Right cardiac atrium (tissue), 5 donors: ENCODE measurements at regions not wholly inside any gene's neighbourhood (a gene's known extent, or its start where the extent isn't known, plus 50 kb on each side); places are given as distances from the start of the nearest gene placed in this dataset.
"Not testable (repeated sequence)": the region's sequence is repeated elsewhere in the genome, so short reads cannot be mapped to it uniquely, and the experiment has no call there.

ENCODE experiments used
- ATAC-seq, 2 donors: fragments of 200-7000 bp; cut with Tn5 transposase; one replicate each; pipeline versions ENCODE4 v1.8.0 to v1.9.1; 2020; ENCODE audit warnings: moderate library complexity in 2 of 2, mild to moderate bottlenecking in 1 of 2
- DNase-seq, 3 donors: peaks; one replicate each; pipeline ENCODE4 v3.0.0-alpha.2; 2020
- H3K27ac ChIP-seq: one replicate; pipeline ENCODE4 v1.5.1; 2013; ENCODE audit warnings: mild to moderate bottlenecking, low read length, control low read depth, moderate library complexity
- H3K27me3 ChIP-seq: one replicate; pipeline ENCODE4 v1.6.1; 2013; ENCODE audit not compliant: control insufficient read depth, insufficient read depth
- H3K4me1 ChIP-seq: one replicate; pipeline ENCODE4 v1.6.1; 2013; ENCODE audit warnings: low read length; ENCODE audit not compliant: control insufficient read depth, insufficient read depth
- H3K4me3 ChIP-seq: one replicate; pipeline ENCODE4 v1.5.1; 2013; ENCODE audit warnings: low read length, control low read depth
- H3K9me3 ChIP-seq: one replicate; pipeline ENCODE4 v1.6.1; 2013; ENCODE audit warnings: low read length; ENCODE audit not compliant: control insufficient read depth
- WGBS: extraction: QIAGEN DNeasy Blood & Tissue Kit; methylation state at CpG from one replicate; pipeline ENCODE4 v1.1.7; 2013; 5-methylcytosine and 5-hydroxymethylcytosine counted together
- intact Hi-C, 4 donors: fragments of 100-400 bp; cut with DNase I; formaldehyde crosslinking; loops; one replicate each; pipeline versions ENCODE4 v1.11.0 to v1.14.0; 2022 to 2023
- donor health status: healthy with polysubstance abuse.
- donor health status: DM: no; HTN: yes; CAD: no.
- donor health status: DM: no; HTN: no; CAD: no.
- donor health status: DM: no; HTN: yes; CAD: no; lungs with severe emphysema.
- donor health status: DM: yes; HTN: yes; CAD: no.

GRCh38 chr7:10644849-10645248, 328.8 kb upstream of the PHF14 start:
- Histone ChIP-seq H3K4me3 (no peak overlapping the region), H3K27ac (no peak overlapping the region), H3K9me3 (no peaks in the 10 kb centered on the region), H3K27me3 (no peaks in the 10 kb centered on the region), H3K4me1 (no peaks in the 10 kb centered on the region)
- WGBS = 49% methylated on average over 3 of the region's 3 CpGs
- ATAC-seq (no peak), DNase-seq (no peak)
- intact Hi-C loops = no loop called here

GRCh38 chr7:10646194-10646593, 327.5 kb upstream of the PHF14 start:
- Histone ChIP-seq H3K4me3 (no peak overlapping the region), H3K27ac (no peak overlapping the region), H3K27me3 (no peaks in the 10 kb centered on the region), H3K9me3 (no peaks in the 10 kb centered on the region), H3K4me1 (no peaks in the 10 kb centered on the region)
- intact Hi-C loops = no loop called here
- DNase-seq (no peak), ATAC-seq (no peak)
- 38% methylated on average over 5 of the region's 5 CpGs for WGBS

- intact Hi-C loops = no loop called here
- no peaks in the 10 kb centered on the region for H3K27me3 ChIP-seq
- 67% methylated on average over 5 of the region's 5 CpGs for WGBS
- ATAC-seq (no peak), DNase-seq (no peak)
- no peaks in the 10 kb centered on the region for H3K9me3 ChIP-seq
- no peak overlapping the region for H3K27ac ChIP-seq
- H3K4me1 ChIP-seq = no peaks in the 10 kb centered on the region
- H3K4me3 ChIP-seq = no peak overlapping the region
These were observed 325.4 kb upstream of the PHF14 start for GRCh38 chr7:10648289-10648688.

- H3K27me3 ChIP-seq, intact Hi-C loops, H3K4me1 ChIP-seq, DNase-seq, ATAC-seq, H3K27ac ChIP-seq, H3K9me3 ChIP-seq, H3K4me3 ChIP-seq: not testable (repeated sequence)
- WGBS = 76% methylated on average over 7 of the region's 7 CpGs
These were observed 324.6 kb upstream of the PHF14 start for GRCh38 chr7:10649120-10649519.

GRCh38 chr7:10655031-10655430, 318.6 kb upstream of the PHF14 start:
- 54% methylated on average over 1 of the region's 1 CpG for WGBS
- intact Hi-C loops = loop anchor here in 1 of 4 donors (10.0 kb wide), 1 partner anchor 60 kb away; no protein-coding TSS in a partner anchor
- Histone ChIP-seq H3K27ac (no peak overlapping the region), H3K27me3 (no peaks in the 10 kb centered on the region), H3K9me3 (no peaks in the 10 kb centered on the region), H3K4me1 (no peaks in the 10 kb centered on the region), H3K4me3 (no peak overlapping the region)
- ATAC-seq (no peak), DNase-seq (no peak)

- ATAC-seq (no peak), DNase-seq (no peak)
- H3K4me3 ChIP-seq = no peak overlapping the region
- no peaks in the 10 kb centered on the region for H3K27me3 ChIP-seq
- no peak overlapping the region for H3K27ac ChIP-seq
- 42% methylated on average over 1 of the region's 1 CpG for WGBS
- H3K4me1 ChIP-seq = no peaks in the 10 kb centered on the region
- no peaks in the 10 kb centered on the region for H3K9me3 ChIP-seq
- intact Hi-C loops = loop anchor here in 1 of 4 donors (10.0 kb wide), 1 partner anchor 58 kb away; no protein-coding TSS in a partner anchor
These were observed 316.5 kb upstream of the PHF14 start for GRCh38 chr7:10657201-10657600.

GRCh38 chr7:10657837-10658236, 315.8 kb upstream of the PHF14 start:
- no peak overlapping the region for H3K4me3 ChIP-seq
- no peak overlapping the region for H3K27ac ChIP-seq
- ATAC-seq = no peak
- no peaks in the 10 kb centered on the region for H3K4me1 ChIP-seq
- no peak for DNase-seq
- H3K27me3 ChIP-seq = no peaks in the 10 kb centered on the region
- intact Hi-C loops = loop anchor here in 1 of 4 donors (10.0 kb wide), 1 partner anchor 57 kb away; no protein-coding TSS in a partner anchor
- no peaks in the 10 kb centered on the region for H3K9me3 ChIP-seq

GRCh38 chr7:10662491-10662890, 311.2 kb upstream of the PHF14 start:
- Histone ChIP-seq H3K4me3 (no peak overlapping the region), H3K4me1 (no peaks in the 10 kb centered on the region), H3K27ac (no peak overlapping the region), H3K27me3 (no peaks in the 10 kb centered on the region), H3K9me3 (no peaks in the 10 kb centered on the region)
- ATAC-seq (no peak), DNase-seq (no peak)
- WGBS = 72% methylated on average over 1 of the region's 1 CpG
- intact Hi-C loops = no loop called here

GRCh38 chr7:10662982-10663884, 310.4 kb upstream of the PHF14 start:
- DNase-seq = no peak
- intact Hi-C loops = no loop called here

GRCh38 chr7:10672186-10672585, 301.5 kb upstream of the PHF14 start:
- 66% methylated on average over 5 of the region's 5 CpGs for WGBS
- no peak overlapping the region for H3K4me3 ChIP-seq
- H3K27me3 ChIP-seq = no peaks in the 10 kb centered on the region
- intact Hi-C loops = no loop called here
- no peaks in the 10 kb centered on the region for H3K9me3 ChIP-seq
- no peak overlapping the region for H3K27ac ChIP-seq
- DNase-seq (no peak), ATAC-seq (no peak)
- no peaks in the 10 kb centered on the region for H3K4me1 ChIP-seq

More at GRCh38 chr7:10662982-10663884, 310.4 kb upstream of the PHF14 start:
- WGBS = 62% methylated on average over 5 of the region's 5 CpGs
- Histone ChIP-seq H3K9me3 (no peaks in the 10 kb centered on the region), H3K27me3 (no peaks in the 10 kb centered on the region), H3K27ac (no peak overlapping the region), H3K4me3 (no peak overlapping the region), H3K4me1 (no peaks in the 10 kb centered on the region)
- ATAC-seq = no peak

GRCh38 chr7:10677211-10677610, 296.5 kb upstream of the PHF14 start:
- 91% methylated on average over 2 of the region's 2 CpGs for whole genome bisulfite sequencing
- no peak for ATAC-seq

More at GRCh38 chr7:10677211-10677610, 296.5 kb upstream of the PHF14 start:
- intact Hi-C loops = no loop called here
- no peak overlapping the region for H3K4me3 ChIP-seq
- no peaks in the 10 kb centered on the region for H3K27me3 ChIP-seq
- no peaks in the 10 kb centered on the region for H3K4me1 ChIP-seq
- no peaks in the 10 kb centered on the region for H3K9me3 ChIP-seq
- H3K27ac ChIP-seq = no peak overlapping the region
- DNase-seq = no peak
